AG08395 (cell line): ENCODE measurements at regions not wholly inside any gene's neighbourhood (a gene's known extent, or its start where the extent isn't known, plus 50 kb on each side); places are given as distances from the start of the nearest gene placed in this dataset.

Experiments
- DNase-seq: peaks from one replicate; pipeline ENCODE4 v3.0.0; 2012; ENCODE audit warnings: mixed read lengths, low spot score

- no peak for DNase-seq
These were observed 938.5 kb downstream of the FSTL5 start for GRCh38 chr4:161225327-161225726.

DNA sequence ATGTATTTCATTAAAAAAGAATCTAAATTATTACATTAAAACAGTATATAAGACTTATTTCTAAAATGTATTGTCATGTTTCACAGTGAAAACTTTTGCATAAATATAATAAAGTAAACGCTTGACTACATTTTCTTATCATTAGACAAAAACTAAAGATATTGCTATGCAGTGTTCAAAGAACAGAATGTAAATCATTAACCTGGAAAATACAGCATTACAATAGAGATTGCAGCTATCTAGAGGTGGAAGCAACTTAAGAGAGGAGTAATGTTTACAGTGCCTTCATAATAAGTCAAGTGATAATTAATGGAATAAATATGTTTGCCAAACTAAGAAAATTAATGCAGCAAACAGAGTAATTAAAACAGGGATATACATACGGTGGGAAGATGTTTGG is 940.9 kb downstream of the FSTL5 start:
- DNase-seq, result no peak

- DNase-seq, result no peak
These were observed 955.2 kb downstream of the FSTL5 start for GRCh38 chr4:161208564-161208963.

- DNase-seq, result no peak
These were observed 957.2 kb downstream of the FSTL5 start for GRCh38 chr4:161206528-161207080.

DNA sequence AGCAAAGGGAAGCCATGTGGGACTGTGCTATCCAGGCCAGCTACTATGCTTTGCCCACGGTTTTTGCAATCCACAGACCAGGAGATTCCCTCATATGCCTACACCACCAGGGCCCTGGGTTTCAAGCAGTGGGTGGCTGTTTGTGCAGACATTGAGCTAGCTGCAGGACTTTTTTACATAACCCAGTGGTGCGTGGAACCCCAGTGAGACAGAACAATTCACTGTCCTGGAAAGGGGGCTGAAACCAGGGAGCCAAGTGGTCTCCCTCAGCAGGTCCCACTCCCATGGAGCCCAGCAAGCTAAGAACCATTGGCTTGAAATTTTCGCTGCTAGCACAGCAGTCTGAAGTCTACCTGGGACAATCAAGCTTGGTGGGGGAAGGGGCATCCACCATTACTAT is 959.9 kb downstream of the FSTL5 start:
- DNase-seq, result no peak

GRCh38 chr4:161197912-161198311 is 965.9 kb downstream of the FSTL5 start:
- no peak for DNase-seq

DNA sequence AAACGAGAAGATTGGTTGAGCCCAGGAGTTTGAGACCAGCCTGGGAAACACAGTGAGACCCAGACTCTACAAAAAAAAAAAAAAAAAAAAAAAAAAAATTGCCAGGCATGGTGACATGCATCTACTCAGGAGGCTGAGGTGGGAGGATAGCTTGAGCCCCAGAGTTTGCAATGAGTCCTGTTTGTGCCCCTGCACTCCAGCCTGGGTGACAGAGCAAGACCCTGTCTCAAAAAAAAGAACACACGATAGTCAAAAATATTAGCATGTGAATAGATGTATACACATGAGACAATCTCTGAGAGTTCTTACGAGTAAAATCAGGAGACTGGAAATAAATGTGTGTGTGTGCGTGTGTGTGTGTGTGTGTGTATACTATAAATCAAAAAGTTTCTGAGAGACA is 966.3 kb downstream of the FSTL5 start:
- no peak for DNase-seq

DNA sequence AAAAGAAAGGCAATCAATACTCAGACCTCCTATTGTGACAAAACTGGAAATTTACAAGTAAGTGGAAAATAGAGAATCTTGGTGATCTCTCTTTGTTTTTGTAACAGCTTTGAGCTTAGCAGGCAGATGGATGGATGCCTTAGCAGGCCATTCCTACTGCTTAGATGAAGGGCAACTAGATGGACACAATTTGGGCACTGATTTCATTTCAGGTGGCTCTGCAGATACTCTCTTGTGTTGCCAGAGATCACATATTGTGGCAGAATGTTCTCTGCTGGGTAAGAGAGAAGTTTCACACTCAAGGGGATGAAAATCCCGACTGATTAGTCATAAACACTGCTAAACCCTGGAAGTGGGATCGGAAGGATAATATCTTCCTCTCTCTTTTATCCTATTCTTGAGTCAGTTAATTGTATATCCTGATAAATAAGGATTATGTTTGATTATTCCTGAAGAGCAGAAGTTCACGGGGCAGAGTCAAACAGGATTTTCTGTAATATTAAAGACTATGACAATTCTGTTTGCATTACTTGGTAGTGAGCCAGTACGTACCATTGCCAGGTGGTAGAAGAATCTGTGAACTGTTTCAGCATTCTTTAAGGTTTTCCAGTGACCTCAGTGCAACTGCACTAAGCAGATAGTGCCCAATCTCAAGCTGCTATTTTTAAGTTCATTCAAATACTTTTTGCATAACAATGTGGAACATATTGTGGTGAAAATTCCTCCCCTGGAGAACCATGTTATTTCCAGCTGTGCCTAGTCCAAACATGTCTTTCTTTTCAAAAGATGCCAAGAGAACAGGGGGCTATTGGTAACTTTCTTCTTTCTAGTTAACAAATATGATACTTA is 974.3 kb downstream of the FSTL5 start:
- DNase-seq, result no peak

DNA sequence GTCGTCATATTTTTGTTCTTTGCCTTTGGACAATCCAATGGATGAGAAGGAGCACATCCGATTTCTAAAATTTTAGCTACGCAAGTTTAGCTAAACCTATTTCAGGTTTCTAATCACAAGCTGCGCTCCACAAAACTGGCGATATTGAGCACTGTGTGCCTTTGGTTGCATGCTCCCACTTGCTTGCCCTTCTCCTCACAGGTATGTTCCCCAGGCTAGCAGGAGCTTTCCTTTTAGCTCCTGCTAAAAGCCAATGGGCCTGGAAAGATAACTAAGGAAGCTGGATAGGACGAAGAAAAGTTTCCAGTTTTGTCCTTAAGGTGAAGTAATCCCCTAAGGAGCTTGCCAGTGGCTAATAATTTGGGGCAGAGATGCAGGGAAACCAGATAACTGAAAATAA is 975.2 kb downstream of the FSTL5 start:
- no peak for DNase-seq

DNA sequence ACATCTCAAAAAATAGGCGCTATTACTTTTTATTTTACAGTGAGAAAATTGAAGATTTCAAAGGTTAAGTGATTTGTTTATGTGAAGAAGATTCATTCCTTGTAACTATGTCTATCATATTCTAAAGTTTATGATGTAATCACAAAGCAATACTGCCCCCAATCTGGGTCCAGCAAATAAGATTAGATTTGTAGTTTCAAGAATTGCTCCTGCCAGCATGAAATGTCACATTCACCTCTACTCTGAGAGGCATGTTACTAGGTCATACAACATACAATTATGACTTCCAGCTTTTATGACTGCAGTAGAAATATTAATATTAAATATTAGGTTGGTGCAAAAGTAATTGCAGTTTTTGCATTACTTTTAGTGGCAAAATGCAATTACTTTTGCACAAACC is 976.2 kb downstream of the FSTL5 start:
- no peak for DNase-seq

- no peak for DNase-seq
These were observed 977.0 kb downstream of the FSTL5 start for GRCh38 chr4:161186750-161187149.

DNA sequence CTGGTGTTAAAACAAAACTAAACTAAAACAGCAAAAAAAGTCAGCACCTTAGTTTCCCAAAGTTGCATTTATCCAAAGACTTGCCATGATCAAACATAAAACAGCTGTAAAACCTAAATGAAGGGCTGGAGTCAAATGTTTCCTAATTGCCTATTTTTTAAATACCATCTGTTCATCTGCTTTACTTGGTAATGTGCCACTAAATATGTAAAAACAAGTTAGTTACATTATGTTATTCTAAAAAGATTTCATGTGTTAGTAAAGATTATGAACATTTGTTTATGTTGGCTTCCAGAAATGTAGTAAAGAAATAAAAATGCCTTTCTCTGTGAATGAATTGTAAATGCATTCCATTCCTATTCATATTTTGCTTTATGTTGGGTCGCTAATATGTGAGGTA is 977.8 kb downstream of the FSTL5 start:
- no peak for DNase-seq

DNA sequence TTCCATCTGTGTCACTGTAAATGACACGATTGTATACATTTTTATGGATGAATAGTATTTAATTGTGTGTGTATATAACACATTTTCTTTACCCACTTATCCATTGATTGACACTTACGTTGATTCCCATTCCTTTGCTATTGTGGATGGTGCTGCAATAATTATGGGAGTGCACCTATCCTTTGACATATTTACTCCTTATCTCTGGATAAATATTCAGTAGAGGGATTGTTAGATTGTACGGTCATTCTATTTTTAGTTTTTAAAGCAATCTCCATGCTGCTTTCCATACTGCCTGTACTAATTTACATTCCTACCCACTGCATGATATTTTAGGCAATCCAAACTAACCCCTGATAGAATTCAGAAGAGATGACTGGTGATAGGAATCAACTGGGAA is 980.1 kb downstream of the FSTL5 start:
- DNase-seq, result no peak

GRCh38 chr4:161182913-161183312 is 980.9 kb downstream of the FSTL5 start:
- no peak for DNase-seq

DNA sequence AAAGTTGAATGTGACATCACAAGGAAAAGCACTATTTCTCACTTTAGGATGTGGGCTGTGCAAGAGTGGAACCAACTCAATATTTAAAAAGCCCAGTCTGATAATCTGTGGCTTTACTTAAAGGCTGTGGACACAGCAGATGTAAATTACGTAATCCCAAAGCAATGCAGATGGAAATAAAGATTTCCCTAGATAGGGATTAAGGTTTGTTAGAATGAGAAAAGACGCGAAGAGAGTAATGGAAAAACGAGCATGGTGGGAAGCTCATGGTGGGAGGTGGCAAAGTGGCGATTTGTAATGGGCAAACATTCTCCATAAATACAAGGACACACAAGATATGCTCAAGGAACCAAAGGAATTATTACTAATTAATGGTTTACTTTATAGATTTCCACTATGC is 985.5 kb downstream of the FSTL5 start:
- DNase-seq, result no peak

DNA sequence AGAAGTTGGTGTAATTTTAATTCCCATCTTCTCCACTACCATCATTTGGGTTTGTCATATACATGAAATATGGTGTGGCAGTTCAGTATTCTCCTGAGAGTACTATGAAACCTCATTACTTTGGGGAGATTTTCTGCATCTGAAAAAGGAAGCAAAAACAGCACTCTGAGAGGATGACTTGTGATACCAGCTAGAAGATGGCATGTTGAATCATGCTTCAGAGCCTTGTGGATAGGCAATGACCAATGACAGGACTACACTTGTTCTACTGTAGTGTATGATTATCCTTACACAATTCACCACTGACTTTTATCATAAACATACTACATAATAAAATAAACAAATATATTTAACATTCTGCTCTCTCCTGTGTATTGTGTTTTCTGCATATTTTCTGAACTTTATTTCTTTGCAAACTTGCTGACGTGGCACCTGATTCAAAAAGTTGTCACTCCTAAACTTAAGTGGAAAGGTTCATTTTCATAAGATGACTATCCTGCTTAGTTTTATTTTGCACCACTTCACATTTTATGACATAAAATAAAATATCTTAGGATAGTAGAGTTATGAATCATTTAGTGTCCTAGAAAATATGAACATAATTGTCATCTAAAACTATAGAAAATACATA is 991.3 kb downstream of the FSTL5 start:
- DNase-seq, result no peak

GRCh38 chr4:161167539-161167938 is 996.3 kb downstream of the FSTL5 start:
- no peak for DNase-seq

DNA sequence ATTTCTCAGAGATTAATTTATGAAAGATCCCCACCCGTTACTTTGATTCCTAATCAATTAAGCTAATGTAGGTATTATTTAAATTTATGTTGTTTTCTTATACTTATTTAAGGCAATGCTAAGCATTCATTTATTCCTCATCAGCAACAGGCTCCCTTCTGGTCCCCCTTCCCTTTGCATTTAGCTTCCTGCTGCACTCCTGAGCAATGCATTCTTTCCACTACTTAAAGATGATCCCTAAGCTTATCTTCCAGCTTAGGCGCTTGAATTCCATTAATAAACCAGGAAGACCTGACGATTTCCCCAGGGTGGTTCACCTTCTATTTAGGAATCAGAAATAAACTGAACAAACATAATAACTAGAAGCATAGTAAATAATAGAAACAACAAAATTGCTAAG is 1003.1 kb downstream of the FSTL5 start:
- no peak for DNase-seq

GRCh38 chr4:161148051-161148450 is 1015.7 kb downstream of the FSTL5 start:
- no peak for DNase-seq

GRCh38 chr4:161143375-161143774 is 1020.4 kb downstream of the FSTL5 start:
- no peak for DNase-seq

GRCh38 chr4:161134795-161135194 is 1029.0 kb downstream of the FSTL5 start:
- DNase-seq, result no peak

DNA sequence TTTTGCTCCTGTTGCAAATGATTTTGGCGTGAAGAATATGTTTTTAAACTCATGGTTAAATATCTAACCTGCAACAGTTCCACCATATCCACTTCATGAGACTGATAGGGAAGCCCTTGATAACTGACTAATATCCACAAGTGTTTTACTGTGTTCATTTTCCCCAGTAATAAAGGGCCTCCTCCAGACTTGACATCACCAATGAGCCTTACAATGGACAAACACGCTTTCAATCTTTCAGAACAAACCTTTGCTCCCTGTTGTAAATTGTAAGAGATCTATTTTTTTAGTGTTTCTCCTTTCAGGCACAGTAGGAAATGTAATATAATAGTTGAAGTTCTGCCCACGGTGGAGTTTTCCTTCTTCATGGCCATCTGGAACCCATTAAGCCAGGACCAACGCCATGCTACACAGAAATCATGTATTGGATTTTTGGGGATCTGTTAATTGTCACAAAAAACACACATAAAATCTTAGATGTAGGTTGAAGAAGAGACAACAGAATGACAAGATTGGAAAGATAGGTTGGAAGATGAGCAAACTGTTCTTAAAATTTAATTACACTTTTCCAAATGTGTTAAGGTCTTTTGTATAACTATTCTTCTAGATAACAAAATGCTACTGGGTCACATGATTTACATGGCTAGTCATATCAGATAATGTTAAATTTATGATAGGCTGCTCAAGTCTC is 1030.1 kb downstream of the FSTL5 start:
- no peak for DNase-seq
